LHCN-M2 (cell line): ENCODE measurements at regions not wholly inside any gene's neighbourhood (a gene's known extent, or its start where the extent isn't known, plus 50 kb on each side); places are given as distances from the start of the nearest gene placed in this dataset.
"Not testable (repeated sequence)": the region's sequence is repeated elsewhere in the genome, so short reads cannot be mapped to it uniquely, and the experiment has no call there.

ENCODE experiments used
- DNase-seq: peaks from one replicate; pipeline ENCODE4 v3.0.0-alpha.2; 2012; ENCODE audit warnings: low read depth

GRCh38 chr16:8115814-8116213 is 474.5 kb downstream of the TMEM114 start:
- DNase-seq, result no peak

DNA sequence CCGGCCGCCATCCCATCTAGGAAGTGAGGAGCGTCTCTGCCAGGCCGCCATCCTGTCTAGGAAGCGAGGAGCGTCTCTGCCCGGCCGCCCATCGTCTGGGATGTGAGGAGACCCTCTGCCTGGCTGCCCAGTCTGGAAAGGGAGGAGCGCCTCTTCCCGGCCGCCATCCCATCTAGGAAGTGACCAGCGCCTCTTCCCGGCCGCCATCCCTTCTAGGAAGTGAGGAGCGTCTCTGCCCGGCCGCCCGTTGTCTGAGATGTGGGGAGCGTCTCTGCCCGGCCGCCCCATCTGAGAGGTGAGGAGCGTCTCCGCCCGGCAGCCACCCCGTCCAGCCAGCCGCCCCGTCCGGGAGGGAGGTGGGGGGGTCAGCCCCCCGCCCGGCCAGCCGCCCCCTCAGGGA is 475.4 kb downstream of the TMEM114 start:
- DNase-seq, result not testable (repeated sequence)

GRCh38 chr16:8113843-8114242 is 476.5 kb downstream of the TMEM114 start:
- no peak for DNase-seq

GRCh38 chr16:8110572-8111514 is 479.5 kb downstream of the TMEM114 start:
- DNase-seq, result no peak

- DNase-seq, result no peak
Observed at GRCh38 chr16:8109510-8110369, 480.6 kb downstream of the TMEM114 start.

DNA sequence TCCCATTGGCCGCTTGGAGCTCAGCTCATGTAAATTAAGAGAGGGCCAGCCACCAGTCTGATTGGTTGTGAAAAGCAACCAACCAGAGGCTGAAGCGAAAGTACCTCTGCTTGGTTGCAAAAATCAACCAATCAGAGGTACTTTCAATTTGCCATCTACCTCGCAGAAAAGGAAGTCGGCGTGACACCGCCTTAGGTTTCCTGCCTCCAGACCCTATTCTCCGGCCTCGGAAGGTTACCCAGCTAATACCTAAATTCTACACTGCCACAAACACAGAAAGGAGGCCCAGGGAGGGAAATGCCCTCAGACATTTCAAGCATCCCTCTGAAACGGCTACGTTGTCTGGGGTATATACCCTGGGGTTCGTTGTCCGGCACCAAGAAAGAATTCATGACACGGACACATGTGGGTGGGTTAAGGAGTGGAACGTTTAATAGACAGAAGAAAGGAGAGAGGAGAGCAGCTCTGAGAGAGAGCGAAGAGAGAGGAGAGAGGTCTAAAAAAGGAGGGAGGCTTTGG is 481.3 kb downstream of the TMEM114 start:
- no peak for DNase-seq

DNA sequence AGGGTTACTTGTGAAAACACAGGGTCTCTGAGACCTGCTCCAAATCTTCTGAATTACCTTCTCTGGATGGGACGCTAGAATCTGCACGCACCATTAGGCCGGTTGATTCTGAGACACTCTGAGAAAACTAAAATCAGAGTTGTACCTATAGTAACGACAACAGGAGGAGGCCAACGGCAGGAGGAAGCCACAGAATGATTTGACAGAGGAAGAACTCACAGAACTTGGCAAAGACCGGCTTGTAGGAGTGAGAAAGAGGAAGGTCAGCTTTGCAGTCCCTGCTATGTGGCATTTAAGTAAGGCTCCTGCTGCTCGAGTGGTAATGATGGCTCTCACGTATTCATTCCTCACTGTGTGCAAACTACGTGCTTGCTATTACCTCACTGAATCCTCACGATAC is 483.0 kb downstream of the TMEM114 start:
- DNase-seq, result no peak

GRCh38 chr16:8103649-8104289 is 486.5 kb downstream of the TMEM114 start:
- no peak for DNase-seq

GRCh38 chr16:8099586-8099985 is 490.7 kb downstream of the TMEM114 start:
- DNase-seq, result no peak

- DNase-seq, result no peak
Observed at GRCh38 chr16:8098947-8099512, 491.3 kb downstream of the TMEM114 start.

GRCh38 chr16:8096211-8096610 is 494.1 kb downstream of the TMEM114 start:
- no peak for DNase-seq

DNA sequence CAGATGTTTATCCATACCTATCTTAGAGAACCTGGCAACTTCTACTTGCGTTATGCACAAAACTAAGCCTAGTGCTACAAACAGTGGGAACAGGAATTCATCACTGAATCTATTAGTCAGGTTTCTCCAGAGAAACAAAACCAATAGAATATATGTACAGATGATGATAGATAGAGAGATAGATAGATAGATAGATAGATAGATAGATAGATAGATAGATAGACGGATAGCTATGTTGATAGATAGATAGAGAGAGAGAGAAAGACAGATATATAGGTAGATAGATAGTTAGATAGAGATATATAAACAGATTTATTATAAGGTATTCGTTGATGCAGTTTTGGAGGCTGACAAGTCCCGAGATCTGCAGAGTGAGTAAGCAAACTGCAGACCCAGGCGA is 495.6 kb downstream of the TMEM114 start:
- no peak for DNase-seq

- no peak for DNase-seq
Observed at GRCh38 chr16:8088820-8089338, 501.4 kb downstream of the TMEM114 start.

GRCh38 chr16:8087597-8088289 is 502.6 kb downstream of the TMEM114 start:
- DNase-seq, result no peak

- DNase-seq, result no peak
Observed at GRCh38 chr16:8087146-8087545, 503.2 kb downstream of the TMEM114 start.

DNA sequence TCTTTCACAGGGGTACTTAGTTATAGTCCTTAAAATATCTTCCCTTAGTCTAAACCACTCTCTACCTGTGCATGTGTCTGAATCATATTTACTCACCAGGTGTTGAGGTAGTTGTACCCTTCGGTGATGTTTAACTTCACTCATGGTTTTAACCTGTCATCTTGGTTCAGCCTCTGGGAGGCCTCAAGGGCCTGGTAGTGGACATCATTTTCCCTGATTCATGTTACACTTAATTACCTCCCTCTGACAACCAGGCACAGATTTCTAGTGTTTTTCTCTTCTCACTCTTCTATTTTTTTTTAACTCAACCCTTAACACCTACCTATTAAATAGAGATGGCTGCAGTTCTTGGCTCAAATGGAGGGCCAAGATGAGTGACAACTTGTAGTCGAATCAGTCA is 505.4 kb downstream of the TMEM114 start:
- DNase-seq, result no peak

- no peak for DNase-seq
Observed at GRCh38 chr16:8084302-8084701, 506.0 kb downstream of the TMEM114 start.

- no peak for DNase-seq
Observed at GRCh38 chr16:8083560-8083959, 506.8 kb downstream of the TMEM114 start.

GRCh38 chr16:8080817-8081216 is 509.5 kb downstream of the TMEM114 start:
- no peak for DNase-seq

DNA sequence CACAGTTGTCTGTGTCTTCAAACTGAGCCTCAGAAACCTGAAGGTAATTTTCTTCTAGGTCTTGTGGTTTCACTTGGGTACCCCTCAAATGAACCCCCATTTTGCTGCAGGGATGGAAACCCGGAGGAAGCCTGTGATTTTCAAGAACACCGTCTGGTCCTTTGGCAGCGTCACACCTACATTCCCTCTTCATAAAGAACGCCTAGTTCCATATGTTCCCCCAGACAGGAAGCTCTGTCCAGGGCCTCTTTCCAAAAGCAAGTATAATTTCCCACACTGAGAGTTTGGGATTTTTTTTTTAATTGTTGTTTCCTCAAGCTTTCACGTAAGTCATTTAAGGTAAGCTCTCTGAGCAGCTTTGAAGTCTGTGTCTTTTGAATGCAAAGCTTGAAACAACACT is 515.0 kb downstream of the TMEM114 start:
- DNase-seq, result no peak

GRCh38 chr16:8070506-8070905 is 519.8 kb downstream of the TMEM114 start:
- no peak for DNase-seq
